Ishikawa (cell line): ENCODE measurements at regions not wholly inside any gene's neighbourhood (a gene's known extent, or its start where the extent isn't known, plus 50 kb on each side); places are given as distances from the start of the nearest gene placed in this dataset.

ENCODE experiments used
- EP300 ChIP-seq: IDR thresholded peaks from 2 replicates; pipeline ENCODE4 v1.6.1; 2012; ENCODE audit warnings: borderline replicate concordance
- REST ChIP-seq: IDR thresholded peaks from 2 replicates; pipeline ENCODE4 v1.6.1; 2012; ENCODE audit warnings: low read depth, mild to moderate bottlenecking

DNA sequence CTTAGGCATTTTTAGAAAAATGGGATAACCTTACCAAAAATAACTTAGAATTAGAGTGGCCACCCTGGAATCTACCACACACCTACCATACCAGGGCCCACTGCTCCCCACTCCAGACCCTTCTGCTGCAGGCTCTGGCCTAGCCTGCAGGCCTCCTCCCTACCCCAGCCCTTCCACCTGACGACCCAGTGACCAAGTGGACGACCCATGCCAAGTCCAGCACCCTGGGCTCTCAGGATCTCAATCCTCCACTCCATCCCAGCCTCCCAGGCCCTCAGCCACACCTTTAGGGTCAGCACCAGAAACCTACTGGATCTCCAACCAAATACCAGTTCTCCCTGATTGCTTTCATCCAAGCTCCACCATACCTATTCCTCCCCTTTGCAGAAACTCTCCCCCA, 145.8 kb downstream of the TPRA1 start:
- TF ChIP-seq EP300 (no peak), REST (no peak)
